ENCODE measurements at regions not wholly inside any gene's neighbourhood (a gene's known extent, or its start where the extent isn't known, plus 50 kb on each side); places are given as distances from the start of the nearest gene placed in this dataset.
"Not testable (repeated sequence)": the region's sequence is repeated elsewhere in the genome, so short reads cannot be mapped to it uniquely, and the experiment has no call there.

DNA sequence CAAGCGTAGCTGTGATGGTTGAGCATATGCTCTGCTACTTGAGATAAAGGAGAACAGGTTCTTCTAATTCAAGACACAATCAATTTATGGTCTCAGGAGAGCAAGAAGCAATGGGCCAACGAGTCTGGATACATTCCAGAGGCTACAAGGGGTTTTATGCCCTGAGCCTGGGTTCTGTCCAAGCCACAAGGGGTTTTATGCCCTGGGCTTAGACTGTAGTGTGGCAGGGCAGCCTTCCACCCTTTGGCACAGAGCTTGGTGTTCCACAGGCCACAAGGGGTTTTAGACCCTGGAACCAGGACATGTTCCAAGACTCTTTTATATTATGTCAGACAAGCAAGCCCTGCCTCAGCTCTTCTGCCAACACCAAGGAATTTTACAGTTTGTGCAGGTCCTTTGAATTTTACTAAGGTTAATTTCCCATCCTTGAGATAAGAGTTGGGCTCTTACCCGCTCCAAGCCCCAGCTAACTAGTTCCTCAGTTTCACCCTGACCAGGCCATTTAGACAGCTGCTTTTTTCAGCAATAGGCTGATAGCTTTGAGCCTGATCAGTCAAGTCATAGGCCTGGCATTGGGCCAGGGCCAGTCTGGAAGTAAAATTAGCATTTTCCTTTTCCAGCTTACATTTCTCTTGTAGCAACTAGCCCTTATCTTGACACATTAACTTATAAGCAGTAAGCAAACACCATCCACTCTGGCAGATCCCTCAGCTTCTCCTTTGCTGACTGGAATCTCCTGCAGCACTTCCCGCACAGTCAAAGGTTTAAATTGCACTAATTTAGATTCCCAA is 95.0 kb downstream of the ZNF737 start:
- in situ Hi-C loops (cut with HindIII; ENCODE audit: low sequenced_read_pairs) = no loop called here
- H3K4me3 ChIP-seq (ENCODE audit: low read depth, low read length) = no peak overlapping the region
- no peak for DNase-seq (ENCODE audit: low read depth)
- no peak for TF ChIP-seq CTCF (IDR thresholded peaks at IDR 0.05; ENCODE audit: low read depth, low read length, missing control alignments)

- in situ Hi-C loops (cut with HindIII; ENCODE audit: low sequenced_read_pairs); H3K4me3 ChIP-seq (ENCODE audit: low read depth, low read length); DNase-seq (ENCODE audit: low read depth): not testable (repeated sequence)
These were observed 99.0 kb downstream of the ZNF737 start for GRCh38 chr19:20466638-20466990.

- H3K4me3 ChIP-seq (ENCODE audit: low read depth, low read length); DNase-seq (ENCODE audit: low read depth); in situ Hi-C loops (cut with HindIII; ENCODE audit: low sequenced_read_pairs): not testable (repeated sequence)
These were observed 99.5 kb downstream of the ZNF737 start for GRCh38 chr19:20465922-20466637.

DNA sequence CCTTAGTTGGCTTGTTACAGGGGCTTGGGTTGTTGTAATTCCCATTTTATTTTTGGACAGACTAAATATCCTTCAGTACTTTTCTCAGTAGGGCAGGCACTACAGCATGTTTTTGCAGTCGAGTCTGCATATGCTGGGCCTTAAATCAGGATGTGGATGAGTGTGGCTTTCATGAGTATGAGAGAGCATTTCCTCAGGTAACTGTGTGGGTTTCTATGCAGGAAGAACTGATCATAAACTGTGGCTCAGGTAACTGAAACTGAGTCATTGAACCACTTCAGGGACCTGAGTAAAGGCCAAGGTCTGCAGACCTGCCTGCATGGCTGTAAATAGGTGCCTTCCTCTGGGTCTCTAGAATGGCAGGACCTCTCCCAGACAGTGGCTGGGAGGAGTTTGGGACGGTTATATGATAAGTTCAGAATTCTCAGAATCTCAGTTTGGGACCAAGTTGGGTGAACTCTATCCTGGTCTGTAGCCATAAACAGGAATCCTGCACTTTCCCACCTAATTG is 112.1 kb downstream of the ZNF737 start:
- DNase-seq (ENCODE audit: low read depth) = no peak
- in situ Hi-C loops (cut with HindIII; ENCODE audit: low sequenced_read_pairs) = no loop called here
- no peak for TF ChIP-seq CTCF (IDR thresholded peaks at IDR 0.05; ENCODE audit: low read depth, low read length, missing control alignments)
- no peak overlapping the region for H3K4me3 ChIP-seq (ENCODE audit: low read depth, low read length)

DNA sequence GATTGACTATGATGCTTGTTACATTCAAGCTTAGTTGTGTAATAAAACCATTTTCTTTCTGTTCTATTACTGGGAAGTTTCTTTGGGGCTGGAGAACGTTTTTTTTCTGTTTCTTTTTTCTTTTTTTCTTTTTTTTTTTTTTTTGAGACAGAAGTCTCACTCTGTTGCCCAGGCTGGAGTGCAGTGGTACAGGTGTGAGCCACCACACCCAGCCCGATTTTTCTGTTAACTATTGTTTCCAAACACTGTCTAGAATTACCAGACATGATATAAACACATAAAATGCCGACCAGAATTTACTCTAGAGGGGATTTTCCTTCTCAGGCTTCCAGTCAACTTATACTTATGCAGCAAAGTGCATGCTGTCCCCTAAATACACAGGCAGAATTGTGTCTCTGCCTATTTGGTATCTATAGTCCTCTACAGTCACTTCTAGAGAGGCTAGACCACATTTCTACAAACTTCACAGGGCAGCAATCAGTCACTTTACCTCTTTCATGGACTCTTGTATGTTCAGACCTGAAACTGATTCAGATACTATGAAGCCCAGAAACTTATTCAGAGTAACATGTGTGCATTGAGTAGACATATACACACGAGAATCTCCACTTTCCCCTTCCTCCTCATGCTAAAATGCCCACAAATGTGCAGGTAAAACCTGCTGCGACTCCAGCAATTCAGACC is 121.2 kb downstream of the ZNF737 start:
- in situ Hi-C loops (cut with HindIII; ENCODE audit: low sequenced_read_pairs) = no loop called here
- no peak for TF ChIP-seq CTCF (IDR thresholded peaks at IDR 0.05; ENCODE audit: low read depth, low read length, missing control alignments)
- DNase-seq (ENCODE audit: low read depth) = no peak
- H3K4me3 ChIP-seq (ENCODE audit: low read depth, low read length) = no peak overlapping the region

DNA sequence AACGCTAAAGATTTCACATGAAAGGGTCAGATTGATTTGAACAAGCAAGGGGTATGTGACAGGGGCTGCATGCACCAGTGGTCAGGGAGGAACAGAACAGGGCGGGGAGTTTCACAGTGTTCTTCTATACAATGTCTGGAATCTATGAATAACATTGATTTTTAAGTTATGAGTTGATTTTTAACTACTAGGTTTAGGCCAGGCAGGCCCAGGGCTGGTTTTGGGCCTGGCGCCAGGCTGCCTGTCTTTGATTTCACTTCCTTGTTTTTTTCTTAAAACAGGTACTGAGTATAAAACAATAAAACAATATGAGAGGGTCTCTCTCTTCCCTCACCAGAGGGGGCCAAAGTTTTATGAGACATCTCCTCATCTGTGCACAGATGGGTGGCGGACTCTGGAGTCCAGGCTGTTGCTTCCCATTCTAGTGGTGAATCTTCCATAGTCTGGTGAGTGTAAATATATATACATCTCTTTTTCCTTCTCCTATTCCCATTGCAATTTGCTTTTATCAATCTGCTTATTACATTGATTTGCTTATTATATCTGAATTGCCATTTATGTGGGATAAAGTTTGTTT is 133.2 kb downstream of the ZNF737 start:
- in situ Hi-C loops (cut with HindIII; ENCODE audit: low sequenced_read_pairs); H3K4me3 ChIP-seq (ENCODE audit: low read depth, low read length); DNase-seq (ENCODE audit: low read depth): not testable (repeated sequence)

DNA sequence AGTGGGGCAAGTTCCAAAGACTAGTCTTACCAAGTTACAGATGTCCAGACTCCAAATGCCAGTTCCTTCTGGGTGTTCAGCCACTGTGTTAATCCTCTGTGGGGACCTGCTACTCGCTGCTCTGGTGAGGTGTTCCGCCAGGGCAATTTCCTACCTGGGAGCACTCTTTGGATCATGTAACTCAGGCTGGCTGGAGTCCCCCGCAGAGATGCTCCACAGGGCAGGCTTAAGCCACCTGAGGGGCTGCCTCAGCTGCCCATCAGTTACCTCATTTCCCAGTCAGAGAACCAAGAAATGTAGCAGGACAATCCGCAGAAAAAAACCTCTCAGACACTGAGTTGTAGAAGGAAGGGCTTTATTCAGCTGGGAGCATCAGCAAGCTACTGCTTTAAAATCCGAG is 133.8 kb downstream of the ZNF737 start:
- TF ChIP-seq CTCF (IDR thresholded peaks at IDR 0.05; ENCODE audit: low read depth, low read length, missing control alignments) = no peak
- DNase-seq (ENCODE audit: low read depth) = no peak
- in situ Hi-C loops (cut with HindIII; ENCODE audit: low sequenced_read_pairs) = no loop called here
- no peak overlapping the region for H3K4me3 ChIP-seq (ENCODE audit: low read depth, low read length)

All from astrocyte of the cerebellum (primary cell).